HuH-7.5 (cell line): ENCODE measurements at regions not wholly inside any gene's neighbourhood (a gene's known extent, or its start where the extent isn't known, plus 50 kb on each side); places are given as distances from the start of the nearest gene placed in this dataset.
A peak's percentile ranks its signal among the peaks of the same experiment; 100 is the strongest.
"Not testable (repeated sequence)": the region's sequence is repeated elsewhere in the genome, so short reads cannot be mapped to it uniquely, and the experiment has no call there.

ENCODE experiments used
- DNase-seq: peaks from one replicate; pipeline ENCODE4 v3.0.0; 2011; ENCODE audit warnings: low spot score

- DNase-seq, result no peak
Measured at GRCh38 chr15:55126111-55126510, 70.6 kb downstream of the RSL24D1 start.

GRCh38 chr15:55124616-55125015 lies 72.1 kb downstream of the RSL24D1 start:
- DNase-seq, result no peak

- no peak for DNase-seq
Measured at GRCh38 chr15:55118344-55118870, 78.3 kb downstream of the RSL24D1 start.

- DNase-seq, result no peak
Measured at GRCh38 chr15:55116636-55117035, 80.1 kb downstream of the RSL24D1 start.

GRCh38 chr15:55113736-55114135 lies 83.0 kb downstream of the RSL24D1 start:
- DNase-seq, result no peak

- DNase-seq, result no peak
Measured at GRCh38 chr15:55112706-55113105, 84.0 kb downstream of the RSL24D1 start.

- no peak for DNase-seq
Measured at GRCh38 chr15:55110446-55110845, 86.3 kb downstream of the RSL24D1 start.

GRCh38 chr15:55108858-55109518 lies 87.8 kb downstream of the RSL24D1 start:
- peak; percentile 20 for DNase-seq

GRCh38 chr15:55108448-55108847 lies 88.3 kb downstream of the RSL24D1 start:
- no peak for DNase-seq

GRCh38 chr15:55106155-55106554 lies 90.6 kb downstream of the RSL24D1 start:
- DNase-seq, result no peak

- no peak for DNase-seq
Measured at GRCh38 chr15:55094136-55094535, 102.6 kb downstream of the RSL24D1 start.

- DNase-seq, result no peak
Measured at GRCh38 chr15:55088207-55088606, 108.5 kb downstream of the RSL24D1 start.

GRCh38 chr15:55084673-55085072 lies 112.1 kb downstream of the RSL24D1 start:
- DNase-seq, result no peak

- DNase-seq, result no peak
Measured at GRCh38 chr15:55084216-55084615, 112.5 kb downstream of the RSL24D1 start.

GRCh38 chr15:55077052-55077451 lies 119.7 kb downstream of the RSL24D1 start:
- not testable (repeated sequence) for DNase-seq

- DNase-seq, result no peak
Measured at GRCh38 chr15:55074431-55074830, 122.3 kb downstream of the RSL24D1 start.

GRCh38 chr15:55063970-55064369 lies 132.8 kb downstream of the RSL24D1 start:
- not testable (repeated sequence) for DNase-seq

GRCh38 chr15:55060836-55061235 lies 135.9 kb downstream of the RSL24D1 start:
- no peak for DNase-seq

- no peak for DNase-seq
Measured at GRCh38 chr15:55056500-55056899, 140.2 kb downstream of the RSL24D1 start.

GRCh38 chr15:55044162-55044561 lies 152.6 kb downstream of the RSL24D1 start:
- no peak for DNase-seq

- DNase-seq, result no peak
Measured at GRCh38 chr15:55037071-55037470, 159.7 kb downstream of the RSL24D1 start.

GRCh38 chr15:55035749-55036148 lies 161.0 kb downstream of the RSL24D1 start:
- DNase-seq, result no peak

- no peak for DNase-seq
Measured at GRCh38 chr15:55033574-55033973, 163.2 kb downstream of the RSL24D1 start.

- DNase-seq, result no peak
Measured at GRCh38 chr15:55031727-55032126, 165.0 kb downstream of the RSL24D1 start.
